ENCODE measurements at regions not wholly inside any gene's neighbourhood (a gene's known extent, or its start where the extent isn't known, plus 50 kb on each side); places are given as distances from the start of the nearest gene placed in this dataset.

DNA sequence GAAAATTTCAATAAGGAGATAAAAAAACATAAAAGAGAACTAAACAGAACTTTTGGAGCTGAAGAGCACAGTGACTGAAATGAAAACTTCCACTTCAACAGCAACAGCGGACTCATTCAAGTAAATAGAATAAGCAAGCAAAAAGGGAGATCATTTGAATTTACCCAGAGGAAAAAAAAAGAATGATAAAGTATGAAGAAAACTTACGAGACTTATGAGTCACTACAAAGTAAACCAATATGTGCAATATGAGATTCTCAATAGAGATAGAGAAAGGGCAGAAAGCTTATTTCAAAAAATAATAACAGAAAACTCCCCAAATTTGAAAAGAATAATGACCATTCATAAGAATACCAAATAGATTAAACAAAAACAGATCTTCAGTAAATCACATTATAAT lies 1605.7 kb upstream of the CDH6 start:
- no peak overlapping the region for H3K56ac ChIP-seq (ENCODE audit: insufficient read length, low read depth, low read length)
- H2AFZ ChIP-seq (ENCODE audit: low read length): no peak overlapping the region
- H3K4me2 ChIP-seq (ENCODE audit: insufficient read depth, insufficient read length, low read length): no peak overlapping the region
- no CpG with 5 or more reads among the region's 2 CpGs for WGBS (ENCODE audit: extremely low coverage, insufficient read length, low lambda C conversion rate)
- H4K91ac ChIP-seq (ENCODE audit: insufficient read length, low read depth, low read length): no peak overlapping the region
- H3K9me3 ChIP-seq (ENCODE audit: control insufficient read depth, low read depth, low read length): no peaks in the 10 kb centered on the region
- no peak overlapping the region for H3T11ph ChIP-seq (ENCODE audit: low read length)
- H2BK20ac ChIP-seq (ENCODE audit: low read depth, low read length, poor library complexity, severe bottlenecking): no peak overlapping the region
- H2AK5ac ChIP-seq (ENCODE audit: insufficient read length, low read length): no peak overlapping the region
- H3K79me2 ChIP-seq (ENCODE audit: insufficient read depth, low read length): no peaks in the 10 kb centered on the region
- H3K23ac ChIP-seq (ENCODE audit: insufficient read length, low read depth, low read length): no peak overlapping the region
- H4K5ac ChIP-seq (ENCODE audit: insufficient read length, low read depth, low read length): no peak overlapping the region
- Mint-ChIP-seq H3K27me3 (ENCODE audit: low read depth) (no peaks in the 10 kb centered on the region), H3K27ac (no peak overlapping the region), H3K9me3 (no peaks in the 10 kb centered on the region; a peak in 1 of 5 replicates), H3K4me1 (no peaks in the 10 kb centered on the region), H3K36me3 (ENCODE audit: insufficient read depth in 1 of 3, low read depth in 3 of 3) (no peaks in the 10 kb centered on the region), H3K4me3 (no peak overlapping the region)
- H3K4me1 ChIP-seq (ENCODE audit: insufficient read depth, low read length): no peaks in the 10 kb centered on the region
- no peaks in the 10 kb centered on the region for H3K79me1 ChIP-seq (ENCODE audit: insufficient read depth, low read depth, low read length, poor library complexity, severe bottlenecking)
- no peaks in the 10 kb centered on the region for H3K27me3 ChIP-seq (ENCODE audit: insufficient read depth, low read length)
- DNase-seq: no peak
- no peak overlapping the region for H2BK12ac ChIP-seq (ENCODE audit: insufficient read length, low read depth, low read length)
- H4K20me1 ChIP-seq (ENCODE audit: control insufficient read depth, insufficient read depth, insufficient read length): no peaks in the 10 kb centered on the region
- H3K27ac ChIP-seq (ENCODE audit: insufficient read length, low read depth, low read length): no peak overlapping the region
- H3K14ac ChIP-seq (ENCODE audit: insufficient read depth, low read length): no peak overlapping the region
- no peak overlapping the region for H3K9ac ChIP-seq (ENCODE audit: extremely low read depth, insufficient read length, low read length)
- H3K18ac ChIP-seq (ENCODE audit: insufficient read length, low read depth, low read length): no peak overlapping the region
- H2BK120ac ChIP-seq (ENCODE audit: low read depth, low read length, poor library complexity, severe bottlenecking): no peak overlapping the region
- H2BK5ac ChIP-seq (ENCODE audit: insufficient read length, low read length): no peak overlapping the region
- no peak overlapping the region for H3K4ac ChIP-seq (ENCODE audit: low read depth, low read length)
- H3K23me2 ChIP-seq (ENCODE audit: insufficient read length, low read depth, low read length, poor library complexity, severe bottlenecking): no peaks in the 10 kb centered on the region
- no peak overlapping the region for H2BK15ac ChIP-seq (ENCODE audit: low read depth, low read length)
- no peak overlapping the region for H4K8ac ChIP-seq (replicated peaks; ENCODE audit: insufficient read length, low read depth, low read length)
- TF ChIP-seq CTCF (conservative IDR thresholded peaks at IDR 0.05): no peak

Measured in H9 (cell line).